B cell (primary cell): ENCODE measurements at regions not wholly inside any gene's neighbourhood (a gene's known extent, or its start where the extent isn't known, plus 50 kb on each side); places are given as distances from the start of the nearest gene placed in this dataset.

Experiments
- ATAC-seq: fragments of 200-7000 bp; cut with Tn5 transposase; one replicate; pipeline ENCODE4 v1.10.0; 2021; ENCODE audit warnings: low read depth, mild to moderate bottlenecking, moderate number of reproducible peaks, moderate library complexity
- CTCF ChIA-PET: fragments of 350-600 bp; sonication (Branson Sonifier 250); formaldehyde crosslinking; loops from one replicate; lab custom pipeline; 2021; ENCODE audit warnings: antibody characterized with exemption, inconsistent platforms; lab: Charles Lee
- POLR2A ChIA-PET: fragments of 350-600 bp; sonication (Branson Sonifier 250); formaldehyde crosslinking; loops from one replicate; lab custom pipeline; 2021; ENCODE audit warnings: antibody characterized with exemption; lab: Charles Lee
- DNase-seq: peaks from one replicate; pipeline ENCODE4 v3.0.0; 2013
- H2AFZ ChIP-seq: 2 replicates; pipeline ENCODE4 v1.6.1; 2012; ENCODE audit warnings: mild to moderate bottlenecking, low read depth, low read length; ENCODE audit not compliant: insufficient read depth, poor library complexity, severe bottlenecking
- H3K27ac ChIP-seq, 2 donors: 1 replicate in 1 of 2; 2 replicates in 1 of 2; pipeline ENCODE4 v1.5.1; 2012 to 2013; ENCODE audit warnings: low read length in 2 of 2, mild to moderate bottlenecking in 2 of 2, moderate library complexity in 1 of 2
- H3K27me3 ChIP-seq, 4 experiments: fragments of 200-600 bp in 1 of 4; sonication (generic) in 1 of 4; replicated peaks in 1 of 4; 1 replicate in 2 of 4; 2 replicates in 2 of 4; pipeline versions ENCODE4 v1.6.1 to v1.7.0; 2013 to 2016; ENCODE audit warnings: low read length in 3 of 4, mild to moderate bottlenecking in 2 of 4, mixed read lengths in 1 of 4, moderate library complexity in 1 of 4; ENCODE audit not compliant: insufficient read depth in 4 of 4, control insufficient read depth in 3 of 4; ENCODE audit errors: control extremely low read depth in 1 of 4
- H3K36me3 ChIP-seq, 2 experiments: replicated peaks in 1 of 2; 1 replicate in 1 of 2; 2 replicates in 1 of 2; pipeline versions ENCODE4 v1.6.1 to v1.7.1; 2013; ENCODE audit warnings: low read length in 1 of 2; ENCODE audit not compliant: insufficient read depth in 2 of 2, control insufficient read depth in 1 of 2; ENCODE audit errors: control extremely low read depth in 1 of 2, extremely low read depth in 1 of 2
- H3K4me1 ChIP-seq, 2 donors: fragments of 200-600 bp in 1 of 2; sonication (generic) in 1 of 2; 1 replicate in 1 of 2; 2 replicates in 1 of 2; pipeline versions ENCODE4 v1.5.1 to v1.6.1; 2013 to 2017; ENCODE audit warnings: low read length in 2 of 2; ENCODE audit not compliant: control insufficient read depth in 2 of 2, insufficient read depth in 2 of 2
- H3K4me2 ChIP-seq: replicated peaks from 2 replicates; pipeline ENCODE3; 2012; ENCODE audit warnings: mild to moderate bottlenecking, low read depth, low read length; ENCODE audit not compliant: poor library complexity, severe bottlenecking
- H3K4me3 ChIP-seq, 5 experiments: fragments of 200-600 bp in 1 of 5; sonication (generic) in 1 of 5; 1 replicate in 3 of 5; 2 replicates in 2 of 5; pipeline versions ENCODE4 v1.5.1 to v1.7.0; 2011 to 2016; ENCODE audit warnings: low read length in 4 of 5, mild to moderate bottlenecking in 4 of 5, low read depth in 2 of 5, control low read depth in 1 of 5, moderate library complexity in 1 of 5; ENCODE audit not compliant: insufficient read depth in 1 of 5; ENCODE audit errors: control extremely low read depth in 1 of 5, extremely low read depth in 1 of 5
- H3K79me2 ChIP-seq: fragments of 200-600 bp; sonication (generic); one replicate; pipeline ENCODE4 v1.6.0; 2016; ENCODE audit warnings: low read length; ENCODE audit not compliant: control insufficient read depth, insufficient read depth
- H3K9ac ChIP-seq: fragments of 200-600 bp; sonication (generic); 2 replicates; pipeline ENCODE4 v1.6.1; 2017; ENCODE audit warnings: mild to moderate bottlenecking, low read length, moderate library complexity
- H3K9me3 ChIP-seq, 3 donors: one replicate each; pipeline versions ENCODE4 v1.6.1 to v1.7.1; 2013; ENCODE audit warnings: low read length in 2 of 3; ENCODE audit not compliant: control insufficient read depth in 2 of 3, insufficient read depth in 1 of 3; ENCODE audit errors: control extremely low read depth in 1 of 3
- H4K20me1 ChIP-seq: 2 replicates; pipeline ENCODE4 v1.6.0; 2012; ENCODE audit warnings: mild to moderate bottlenecking, low read length; ENCODE audit not compliant: insufficient read depth, control insufficient read depth, poor library complexity, severe bottlenecking
- H3K27ac Mint-ChIP-seq: one replicate; pipeline ENCODE4 v1.8.0; 2021; ENCODE audit warnings: mixed read lengths
- H3K27me3 Mint-ChIP-seq: one replicate; pipeline ENCODE4 v1.8.0; 2021; ENCODE audit warnings: mixed read lengths
- H3K4me1 Mint-ChIP-seq: one replicate; pipeline ENCODE4 v1.8.0; 2021; ENCODE audit warnings: mixed read lengths
- H3K4me3 Mint-ChIP-seq: one replicate; pipeline ENCODE4 v1.8.0; 2021; ENCODE audit warnings: mixed read lengths
- H3K9me3 Mint-ChIP-seq: one replicate; pipeline ENCODE4 v1.8.0; 2022; ENCODE audit warnings: mixed read lengths; ENCODE audit not compliant: insufficient read depth
- CTCF ChIP-seq: fragments of 200-600 bp; IDR thresholded peaks from one replicate; pipeline ENCODE4 v1.8.0; 2022; ENCODE audit warnings: antibody characterized with exemption, mild to moderate bottlenecking
- EZH2 ChIP-seq: IDR thresholded peaks from 2 replicates; pipeline ENCODE4 v1.6.1; 2012; ENCODE audit warnings: borderline replicate concordance, low read depth, mild to moderate bottlenecking, moderate library complexity, low read length; ENCODE audit not compliant: insufficient read depth, poor library complexity, severe bottlenecking
- WGBS: methylation state at CpG from one replicate; pipeline ENCODE4 v1.1.5; 2013; ENCODE audit warnings: missing lambda C conversion rate; ENCODE audit not compliant: insufficient coverage; 5-methylcytosine and 5-hydroxymethylcytosine counted together
- intact Hi-C: fragments of 100-400 bp; cut with micrococcal nuclease; formaldehyde crosslinking; loops from one replicate; pipeline ENCODE4 v1.10.0; 2022

DNA sequence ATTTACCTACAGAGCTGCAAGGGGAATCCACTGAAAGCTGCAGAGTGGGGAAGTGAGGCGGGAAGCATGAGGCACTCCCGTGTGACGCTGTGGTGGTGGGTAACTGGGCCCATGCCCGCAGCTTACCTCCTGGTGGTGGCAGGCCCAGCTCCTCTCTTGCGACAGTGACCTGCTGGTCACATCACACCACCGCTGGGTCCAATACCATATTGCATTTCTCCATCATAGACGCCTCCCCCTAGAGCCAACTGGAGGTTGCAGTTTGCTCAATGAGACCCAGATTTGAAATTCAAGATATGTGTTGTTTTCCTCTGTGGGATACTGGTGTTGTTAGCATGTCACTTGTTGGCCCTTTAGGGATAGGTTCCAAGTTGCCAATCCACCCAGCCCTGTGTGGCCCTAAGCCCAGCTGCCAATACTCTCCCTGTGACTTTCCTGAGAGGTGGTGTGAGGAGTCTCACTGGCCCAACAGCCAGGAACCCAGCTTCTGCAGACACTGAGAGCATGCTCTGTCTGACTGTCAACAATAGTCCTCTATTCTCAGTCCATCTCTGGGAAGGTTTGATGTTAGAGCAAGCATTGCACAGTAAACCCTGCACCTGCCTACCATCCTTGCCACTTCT is 428.3 kb downstream of the GADD45G start:
- Histone ChIP-seq H3K79me2 (no peaks in the 10 kb centered on the region), H3K4me3 (no peak overlapping the region), H3K36me3 (no peaks in the 10 kb centered on the region), H4K20me1 (no peaks in the 10 kb centered on the region), H3K9ac (no peak overlapping the region), H2AFZ (no peak overlapping the region), H3K4me1 (no peaks in the 10 kb centered on the region), H3K27me3 (no peaks in the 10 kb centered on the region), H3K27ac (no peak overlapping the region), H3K9me3 (no peaks in the 10 kb centered on the region), H3K4me2 (no peak overlapping the region)
- WGBS = 98% methylated on average over 6 of the region's 7 CpGs
- ChIA-PET CTCF (no interaction called here), POLR2A (no interaction called here)
- Mint-ChIP-seq H3K4me3 (no peak overlapping the region), H3K27me3 (no peaks in the 10 kb centered on the region), H3K27ac (no peak overlapping the region), H3K4me1 (no peaks in the 10 kb centered on the region), H3K9me3 (no peaks in the 10 kb centered on the region)
- DNase-seq (no peak), ATAC-seq (no peak)
- TF ChIP-seq CTCF (no peak), EZH2 (no peak)
- intact Hi-C loops = no loop called here

DNA sequence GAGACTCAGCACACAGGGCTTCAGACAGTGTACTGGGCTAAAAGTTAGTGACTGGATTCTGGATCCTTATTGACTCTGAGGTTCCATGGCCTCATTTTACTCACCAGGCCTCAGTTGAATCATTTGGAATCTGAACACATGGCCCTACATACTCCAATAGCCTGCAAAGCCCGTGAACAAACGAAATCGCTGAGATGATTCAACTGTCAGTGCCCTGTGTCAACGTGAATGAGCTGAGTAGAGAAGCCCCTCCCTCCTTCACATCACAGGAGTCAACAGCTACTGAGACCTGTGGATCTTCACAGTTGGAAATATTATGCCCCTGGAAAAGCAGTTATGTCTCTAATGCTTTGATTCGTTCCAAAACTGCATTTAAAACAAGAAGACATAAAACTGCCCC is 429.3 kb downstream of the GADD45G start:
- Histone ChIP-seq H3K4me3 (no peak overlapping the region), H3K4me2 (no peak overlapping the region), H2AFZ (no peak overlapping the region), H3K79me2 (no peaks in the 10 kb centered on the region), H3K9me3 (no peaks in the 10 kb centered on the region), H4K20me1 (no peaks in the 10 kb centered on the region), H3K4me1 (no peaks in the 10 kb centered on the region), H3K36me3 (no peaks in the 10 kb centered on the region), H3K9ac (no peak overlapping the region), H3K27me3 (no peaks in the 10 kb centered on the region), H3K27ac (no peak overlapping the region)
- ATAC-seq (no peak), DNase-seq (no peak)
- no peaks in the 10 kb centered on the region for H3K4me1 Mint-ChIP-seq
- TF ChIP-seq EZH2 (no peak), CTCF (no peak)
- 100% methylated on average over 5 of the region's 5 CpGs for WGBS
- H3K9me3 Mint-ChIP-seq = no peaks in the 10 kb centered on the region
- H3K27me3 Mint-ChIP-seq = no peaks in the 10 kb centered on the region
- intact Hi-C loops = no loop called here
- ChIA-PET CTCF (no interaction called here), POLR2A (no interaction called here)
- no peak overlapping the region for H3K4me3 Mint-ChIP-seq
- no peak overlapping the region for H3K27ac Mint-ChIP-seq
